Stimulated activated naive B cell treated with anti-CD40 and anti-IgM and Interleukin-4, amounts not matched to agents 10 μg/mL and 1 μg/mL and 100 μg/mL, for 72 hours (primary cell): ENCODE measurements at regions not wholly inside any gene's neighbourhood (a gene's known extent, or its start where the extent isn't known, plus 50 kb on each side); places are given as distances from the start of the nearest gene placed in this dataset.
A peak's percentile ranks its signal among the peaks of the same experiment; 100 is the strongest.

Experiments
- ATAC-seq, 2 donors: fragments of 150-1000 bp; cut with Tn5 transposase; replicated peaks; 2 replicates each; pipeline ENCODE4 v1.10.0; 2021; ENCODE audit warnings: moderate library complexity in 1 of 2
- DNase-seq: peaks from one replicate; pipeline ENCODE4 v3.0.0; 2021
- H3K27ac Mint-ChIP-seq: one replicate; pipeline ENCODE4 v1.8.0; 2022; ENCODE audit warnings: mild to moderate bottlenecking, mixed read lengths
- H3K27me3 Mint-ChIP-seq, 2 donors: one replicate each; pipeline ENCODE4 v1.8.0; 2022; ENCODE audit warnings: mixed read lengths in 2 of 2
- H3K36me3 Mint-ChIP-seq, 2 donors: one replicate each; pipeline ENCODE4 v1.8.0; 2022; ENCODE audit warnings: mixed read lengths in 2 of 2, mild to moderate bottlenecking in 1 of 2
- H3K4me1 Mint-ChIP-seq, 2 donors: one replicate each; pipeline ENCODE4 v1.8.0; 2022; ENCODE audit warnings: mixed read lengths in 2 of 2, mild to moderate bottlenecking in 1 of 2
- H3K4me3 Mint-ChIP-seq, 2 donors: one replicate each; pipeline ENCODE4 v1.8.0; 2022; ENCODE audit warnings: mild to moderate bottlenecking in 2 of 2, mixed read lengths in 2 of 2, moderate library complexity in 1 of 2
- H3K9me3 Mint-ChIP-seq, 2 donors: one replicate each; pipeline ENCODE4 v1.8.0; 2022; ENCODE audit warnings: mixed read lengths in 2 of 2, mild to moderate bottlenecking in 1 of 2

GRCh38 chr14:95375539-95376109, 55.9 kb upstream of the CLMN start:
- Mint-ChIP-seq H3K27me3 (peaks cover 7 to 23% of the 10 kb centered on the region in 2 donors), H3K4me1 (peaks cover 9 to 12% of the 10 kb centered on the region in 2 donors), H3K4me3 (no peak overlapping the region), H3K27ac (no peak overlapping the region), H3K9me3 (peaks cover 4 to 11% of the 10 kb centered on the region in 2 donors), H3K36me3 (peaks cover 0 to 15% of the 10 kb centered on the region in 2 donors)
- DNase-seq, result no peak
- no peak for ATAC-seq

GRCh38 chr14:95374239-95374997, 54.7 kb upstream of the CLMN start:
- Mint-ChIP-seq H3K27me3 (peaks cover 7 to 23% of the 10 kb centered on the region in 2 donors), H3K9me3 (peaks cover under 1 to 2% of the 10 kb centered on the region in 2 donors), H3K4me1 (peaks cover 12 to 13% of the 10 kb centered on the region in 2 donors), H3K27ac (no peak overlapping the region), H3K36me3 (peaks cover 0 to 3% of the 10 kb centered on the region in 2 donors), H3K4me3 (no peak overlapping the region)
- ATAC-seq (peak in 1 of 2 donors; percentile 51), DNase-seq (no peak)

GRCh38 chr14:95370076-95370475, 50.4 kb upstream of the CLMN start:
- peaks cover 7 to 14% of the 10 kb centered on the region in 2 donors for H3K4me1 Mint-ChIP-seq
- no peak overlapping the region for H3K27ac Mint-ChIP-seq
- no peak overlapping the region for H3K4me3 Mint-ChIP-seq
- ATAC-seq (no peak), DNase-seq (no peak)
- H3K36me3 Mint-ChIP-seq, result no peaks in the 10 kb centered on the region
- peaks cover 4 to 16% of the 10 kb centered on the region in 2 donors for H3K27me3 Mint-ChIP-seq
- H3K9me3 Mint-ChIP-seq, result no peaks in the 10 kb centered on the region
